H1 (cell line): ENCODE measurements at regions not wholly inside any gene's neighbourhood (a gene's known extent, or its start where the extent isn't known, plus 50 kb on each side); places are given as distances from the start of the nearest gene placed in this dataset.

Experiments used
- CHD7 ChIP-seq: fragments of 300-600 bp; sonication (generic); IDR thresholded peaks from 2 replicates; pipeline ENCODE4 v1.7.1; 2012; ENCODE audit warnings: low read length, moderate library complexity, mild to moderate bottlenecking, inconsistent platforms; ENCODE audit not compliant: insufficient replicate concordance
- CREB1 ChIP-seq: IDR thresholded peaks from 2 replicates; pipeline ENCODE4 v1.6.1; 2012; ENCODE audit warnings: inconsistent platforms
- SIX5 ChIP-seq: IDR thresholded peaks from 2 replicates; pipeline ENCODE4 v1.6.1; 2011; ENCODE audit warnings: mild to moderate bottlenecking, low read depth, low read length
- SP4 ChIP-seq: IDR thresholded peaks from 2 replicates; pipeline ENCODE4 v1.6.1; 2012; ENCODE audit warnings: low read length, inconsistent platforms

GRCh38 chr3:1954632-1955031, 144.0 kb upstream of the CNTN4 start (continued):
- TF ChIP-seq CHD7: no peak
- no peak for TF ChIP-seq CREB1
- no peak for TF ChIP-seq SP4
- TF ChIP-seq SIX5: no peak
